Type B pancreatic cell (in vitro differentiated cells): ENCODE measurements at regions not wholly inside any gene's neighbourhood (a gene's known extent, or its start where the extent isn't known, plus 50 kb on each side); places are given as distances from the start of the nearest gene placed in this dataset.

ENCODE experiments used
- DNase-seq: peaks from one replicate; pipeline ENCODE4 v3.0.0; 2021; ENCODE audit warnings: mixed read lengths; ENCODE audit not compliant: unreplicated experiment; ENCODE audit errors: extremely low spot score
- H3K27ac Mint-ChIP-seq: 2 replicates; pipeline ENCODE4 v1.8.0; 2021; ENCODE audit warnings: mild to moderate bottlenecking, mixed read lengths
- H3K27me3 Mint-ChIP-seq: 2 replicates; pipeline ENCODE4 v1.8.0; 2021; ENCODE audit warnings: mixed read lengths
- H3K36me3 Mint-ChIP-seq: 2 replicates; pipeline ENCODE4 v1.8.0; 2021; ENCODE audit warnings: mixed read lengths
- H3K4me1 Mint-ChIP-seq: one replicate; pipeline ENCODE4 v1.8.0; 2021; ENCODE audit warnings: mixed read lengths; ENCODE audit not compliant: unreplicated experiment
- H3K4me3 Mint-ChIP-seq: 2 replicates; pipeline ENCODE4 v1.8.0; 2021; ENCODE audit warnings: mild to moderate bottlenecking, mixed read lengths
- H3K9me3 Mint-ChIP-seq: 2 replicates; pipeline ENCODE4 v1.8.0; 2021; ENCODE audit warnings: mixed read lengths
- CTCF ChIP-seq: fragments of 200-600 bp; sonication (generic); conservative IDR thresholded peaks from 2 replicates; pipeline ENCODE4 v1.5.0; 2021; ENCODE audit warnings: antibody characterized with exemption, mild to moderate bottlenecking

- H3K36me3 Mint-ChIP-seq: no peaks in the 10 kb centered on the region
- no peaks in the 10 kb centered on the region for H3K27me3 Mint-ChIP-seq
- no peak overlapping the region for H3K4me3 Mint-ChIP-seq
- no peak overlapping the region for H3K27ac Mint-ChIP-seq
- peaks cover 7% of the 10 kb centered on the region for H3K4me1 Mint-ChIP-seq
- TF ChIP-seq CTCF: no peak
- peaks cover 4% of the 10 kb centered on the region for H3K9me3 Mint-ChIP-seq
- no peak for DNase-seq
Observed at GRCh38 chr12:47302111-47302671, 222.4 kb upstream of the AMIGO2 start.

DNA sequence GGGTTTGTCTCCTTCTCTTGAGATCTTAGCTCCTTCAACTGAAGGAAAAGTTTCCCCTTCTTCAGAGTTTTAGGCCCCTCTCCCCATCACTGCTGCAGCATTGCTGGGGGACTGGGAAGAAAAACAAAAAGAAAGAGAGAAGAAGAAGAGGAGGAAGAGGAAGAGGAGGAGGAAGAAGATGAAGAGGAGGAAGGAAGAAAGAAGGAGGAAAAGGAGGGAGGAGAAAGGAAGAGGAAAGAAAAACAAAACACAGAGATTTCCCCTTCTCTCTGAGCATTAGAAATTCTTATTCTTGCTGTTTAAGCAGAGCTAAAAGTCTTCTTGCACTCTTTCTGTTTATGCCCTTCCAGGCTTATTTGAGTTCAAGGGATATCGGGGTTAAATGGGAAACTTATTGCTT lies 219.8 kb upstream of the AMIGO2 start:
- no peaks in the 10 kb centered on the region for H3K27me3 Mint-ChIP-seq
- H3K27ac Mint-ChIP-seq: no peak overlapping the region
- DNase-seq: no peak
- peaks cover 7% of the 10 kb centered on the region for H3K4me1 Mint-ChIP-seq
- TF ChIP-seq CTCF: no peak
- peaks cover 4% of the 10 kb centered on the region for H3K9me3 Mint-ChIP-seq
- no peak overlapping the region for H3K4me3 Mint-ChIP-seq
- H3K36me3 Mint-ChIP-seq: no peaks in the 10 kb centered on the region

GRCh38 chr12:47297993-47298392 lies 218.2 kb upstream of the AMIGO2 start:
- peaks cover 4% of the 10 kb centered on the region for H3K9me3 Mint-ChIP-seq
- no peak for DNase-seq
- H3K4me3 Mint-ChIP-seq: no peak overlapping the region
- peaks cover 7% of the 10 kb centered on the region for H3K4me1 Mint-ChIP-seq
- H3K36me3 Mint-ChIP-seq: no peaks in the 10 kb centered on the region
- no peaks in the 10 kb centered on the region for H3K27me3 Mint-ChIP-seq
- H3K27ac Mint-ChIP-seq: no peak overlapping the region
- TF ChIP-seq CTCF: no peak

GRCh38 chr12:47296828-47297227 lies 217.1 kb upstream of the AMIGO2 start:
- Mint-ChIP-seq H3K27me3 (no peaks in the 10 kb centered on the region), H3K4me1 (peaks cover under 1% of the 10 kb centered on the region), H3K9me3 (peaks cover 4% of the 10 kb centered on the region), H3K4me3 (no peak overlapping the region), H3K36me3 (no peaks in the 10 kb centered on the region), H3K27ac (no peak overlapping the region)
- TF ChIP-seq CTCF: no peak
- DNase-seq: no peak

DNA sequence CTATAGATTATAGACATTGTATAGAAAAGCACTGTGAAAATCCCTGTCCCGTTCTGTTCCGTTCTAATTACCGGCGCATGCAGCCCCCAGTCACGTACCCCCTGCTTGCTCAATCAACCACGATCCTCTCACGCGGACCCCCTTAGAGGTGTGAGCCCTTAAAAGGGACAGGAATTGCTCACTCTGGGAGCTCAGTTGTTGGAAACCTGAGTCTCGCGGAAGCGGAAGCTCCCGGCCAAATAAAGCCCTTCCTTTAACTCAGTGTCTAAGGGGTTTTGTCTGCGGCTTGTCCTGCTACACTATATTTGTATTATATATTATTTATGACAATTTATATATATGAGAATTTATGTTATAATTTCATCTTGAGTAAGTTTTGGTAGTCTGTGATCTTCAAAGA lies 213.6 kb upstream of the AMIGO2 start:
- DNase-seq: no peak
- Mint-ChIP-seq H3K9me3 (no peaks in the 10 kb centered on the region), H3K4me3 (no peak overlapping the region), H3K36me3 (no peaks in the 10 kb centered on the region), H3K4me1 (no peaks in the 10 kb centered on the region), H3K27me3 (no peaks in the 10 kb centered on the region), H3K27ac (no peak overlapping the region)
- TF ChIP-seq CTCF: no peak

DNA sequence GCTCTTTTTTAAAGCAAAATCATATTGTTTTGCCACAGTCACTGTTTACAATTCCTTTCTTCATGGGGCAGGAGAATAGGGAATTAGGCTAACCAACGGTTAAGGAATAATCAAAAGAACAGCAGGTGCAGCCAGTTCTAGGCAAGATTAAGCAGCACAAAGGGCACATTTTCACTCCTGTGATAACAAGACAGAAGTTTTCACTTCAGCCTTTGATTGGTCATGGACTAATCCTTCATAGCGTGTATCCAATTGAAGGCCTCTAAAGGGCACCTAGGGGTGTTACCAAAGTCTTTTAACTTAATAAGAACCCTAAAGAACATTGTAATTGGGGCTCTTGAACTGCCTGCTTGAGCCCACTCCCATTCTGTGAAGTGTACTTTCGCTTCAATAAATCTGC lies 206.9 kb upstream of the AMIGO2 start:
- H3K4me1 Mint-ChIP-seq: no peaks in the 10 kb centered on the region
- no peak overlapping the region for H3K4me3 Mint-ChIP-seq
- no peak overlapping the region for H3K27ac Mint-ChIP-seq
- TF ChIP-seq CTCF: no peak
- H3K27me3 Mint-ChIP-seq: no peaks in the 10 kb centered on the region
- H3K9me3 Mint-ChIP-seq: peaks cover 4% of the 10 kb centered on the region
- DNase-seq: no peak
- no peaks in the 10 kb centered on the region for H3K36me3 Mint-ChIP-seq
